ENCODE measurements at regions not wholly inside any gene's neighbourhood (a gene's known extent, or its start where the extent isn't known, plus 50 kb on each side); places are given as distances from the start of the nearest gene placed in this dataset.

GRCh38 chr9:115633104-115633503, 515.1 kb upstream of the TNC start:
- peak in 1 of 8 donors; percentile 25 for ATAC-seq
- intact Hi-C loops (cut with DNase I) = no loop called here

GRCh38 chr9:115635680-115636383, 517.8 kb upstream of the PAPPA start:
- intact Hi-C loops (cut with DNase I) = no loop called here
- no peak for TF ChIP-seq CTCF (IDR thresholded peaks at IDR 0.05)
- no peak for DNase-seq
- H3K4me3 ChIP-seq = no peak overlapping the region
- no peaks in the 10 kb centered on the region for H3K27me3 ChIP-seq
- ATAC-seq = no peak
- no peak overlapping the region for H3K27ac ChIP-seq
- no peaks in the 10 kb centered on the region for H3K4me1 ChIP-seq
- no peaks in the 10 kb centered on the region for H3K9me3 ChIP-seq
- WGBS, 2 donors = 80 to 86% methylated on average over 1 of the region's 1 CpG
- H3K36me3 ChIP-seq = no peaks in the 10 kb centered on the region

More at GRCh38 chr9:115633104-115633503, 515.1 kb upstream of the TNC start:
- H3K4me3 ChIP-seq = no peak overlapping the region
- H3K27ac ChIP-seq = no peak overlapping the region
- no peak for DNase-seq
- no peak for TF ChIP-seq CTCF (IDR thresholded peaks at IDR 0.05)
- H3K27me3 ChIP-seq = no peaks in the 10 kb centered on the region
- WGBS, 2 donors = 46 to 52% methylated on average over 3 of the region's 3 CpGs
- no peaks in the 10 kb centered on the region for H3K4me1 ChIP-seq
- no peaks in the 10 kb centered on the region for H3K9me3 ChIP-seq
- no peaks in the 10 kb centered on the region for H3K36me3 ChIP-seq

GRCh38 chr9:115636596-115636995, 517.0 kb upstream of the PAPPA start:
- 64 to 79% methylated on average over 4 of the region's 4 CpGs for WGBS, 2 donors
- DNase-seq = no peak
- ATAC-seq = no peak

GRCh38 chr9:115637661-115638060, 515.9 kb upstream of the PAPPA start:
- Histone ChIP-seq H3K4me3 (no peak overlapping the region), H3K27me3 (no peaks in the 10 kb centered on the region), H3K4me1 (no peaks in the 10 kb centered on the region), H3K9me3 (no peaks in the 10 kb centered on the region), H3K27ac (no peak overlapping the region), H3K36me3 (no peaks in the 10 kb centered on the region)
- no peak for ATAC-seq
- no peak for DNase-seq
- intact Hi-C loops (cut with DNase I) = no loop called here
- no peak for TF ChIP-seq CTCF (IDR thresholded peaks at IDR 0.05)

More at GRCh38 chr9:115636596-115636995, 517.0 kb upstream of the PAPPA start:
- intact Hi-C loops (cut with DNase I) = no loop called here
- no peaks in the 10 kb centered on the region for H3K36me3 ChIP-seq
- H3K27me3 ChIP-seq = no peaks in the 10 kb centered on the region
- TF ChIP-seq CTCF (IDR thresholded peaks at IDR 0.05) = no peak
- H3K27ac ChIP-seq = no peak overlapping the region
- no peaks in the 10 kb centered on the region for H3K4me1 ChIP-seq
- H3K4me3 ChIP-seq = no peak overlapping the region
- no peaks in the 10 kb centered on the region for H3K9me3 ChIP-seq
